ENCODE measurements at regions not wholly inside any gene's neighbourhood (a gene's known extent, or its start where the extent isn't known, plus 50 kb on each side); places are given as distances from the start of the nearest gene placed in this dataset.

DNA sequence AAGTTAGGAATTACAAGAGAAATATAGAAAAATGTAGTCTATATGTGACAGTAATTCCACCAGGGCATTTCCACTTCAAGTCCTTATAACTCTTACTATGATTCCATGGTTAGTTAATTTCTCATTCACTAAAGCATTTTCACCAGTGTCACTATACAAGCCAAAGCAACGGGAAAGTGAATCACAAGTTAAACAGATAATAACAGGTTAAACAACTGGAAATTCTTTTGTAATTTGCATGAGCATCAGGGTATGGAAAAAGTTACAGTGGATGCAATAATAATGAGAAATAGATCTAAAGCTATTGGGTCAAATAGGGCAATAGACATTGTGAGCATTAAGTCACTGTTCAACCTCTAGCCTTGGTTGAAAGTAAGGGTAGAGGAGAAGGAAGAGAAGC is 88.9 kb upstream of the ST6GAL2 start:
- TF ChIP-seq, protein P1, sequence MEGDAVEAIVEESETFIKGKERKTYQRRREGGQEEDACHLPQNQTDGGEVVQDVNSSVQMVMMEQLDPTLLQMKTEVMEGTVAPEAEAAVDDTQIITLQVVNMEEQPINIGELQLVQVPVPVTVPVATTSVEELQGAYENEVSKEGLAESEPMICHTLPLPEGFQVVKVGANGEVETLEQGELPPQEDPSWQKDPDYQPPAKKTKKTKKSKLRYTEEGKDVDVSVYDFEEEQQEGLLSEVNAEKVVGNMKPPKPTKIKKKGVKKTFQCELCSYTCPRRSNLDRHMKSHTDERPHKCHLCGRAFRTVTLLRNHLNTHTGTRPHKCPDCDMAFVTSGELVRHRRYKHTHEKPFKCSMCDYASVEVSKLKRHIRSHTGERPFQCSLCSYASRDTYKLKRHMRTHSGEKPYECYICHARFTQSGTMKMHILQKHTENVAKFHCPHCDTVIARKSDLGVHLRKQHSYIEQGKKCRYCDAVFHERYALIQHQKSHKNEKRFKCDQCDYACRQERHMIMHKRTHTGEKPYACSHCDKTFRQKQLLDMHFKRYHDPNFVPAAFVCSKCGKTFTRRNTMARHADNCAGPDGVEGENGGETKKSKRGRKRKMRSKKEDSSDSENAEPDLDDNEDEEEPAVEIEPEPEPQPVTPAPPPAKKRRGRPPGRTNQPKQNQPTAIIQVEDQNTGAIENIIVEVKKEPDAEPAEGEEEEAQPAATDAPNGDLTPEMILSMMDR (IDR thresholded peaks at IDR 0.05): no peak
- no peak for TF ChIP-seq POLR2AphosphoS5 (IDR thresholded peaks at IDR 0.05)
